H9 (cell line): ENCODE measurements at regions not wholly inside any gene's neighbourhood (a gene's known extent, or its start where the extent isn't known, plus 50 kb on each side); places are given as distances from the start of the nearest gene placed in this dataset.

ENCODE experiments used
- DNase-seq: peaks from one replicate; pipeline ENCODE4 v3.0.0-alpha.2; 2017
- H2AFZ ChIP-seq: one replicate; pipeline ENCODE4 v1.6.1; 2013; ENCODE audit warnings: mild to moderate bottlenecking, low read length, control low read depth, moderate library complexity
- H2AK5ac ChIP-seq: 2 replicates; pipeline ENCODE4 v1.6.1; 2013; ENCODE audit warnings: low read length, control low read depth, mixed read lengths; ENCODE audit not compliant: insufficient read length
- H2BK120ac ChIP-seq: one replicate; pipeline ENCODE4 v1.6.1; 2013; ENCODE audit warnings: low read depth, mild to moderate bottlenecking, low read length, control low read depth, inconsistent platforms; ENCODE audit not compliant: poor library complexity, severe bottlenecking
- H2BK12ac ChIP-seq: 2 replicates; pipeline ENCODE4 v1.6.1; 2013; ENCODE audit warnings: low read length, control low read depth, mixed read lengths, low read depth; ENCODE audit not compliant: insufficient read length
- H2BK15ac ChIP-seq: 2 replicates; pipeline ENCODE4 v1.6.1; 2013; ENCODE audit warnings: low read depth, low read length, control low read depth
- H2BK20ac ChIP-seq: one replicate; pipeline ENCODE4 v1.6.1; 2013; ENCODE audit warnings: low read depth, mild to moderate bottlenecking, low read length, control low read depth, inconsistent platforms; ENCODE audit not compliant: poor library complexity, severe bottlenecking
- H2BK5ac ChIP-seq: 2 replicates; pipeline ENCODE4 v1.6.1; 2013; ENCODE audit warnings: low read length, control low read depth, mixed read lengths; ENCODE audit not compliant: insufficient read length
- H3K14ac ChIP-seq: 2 replicates; pipeline ENCODE4 v1.6.1; 2013; ENCODE audit warnings: low read length, control low read depth; ENCODE audit not compliant: insufficient read depth
- H3K18ac ChIP-seq: 2 replicates; pipeline ENCODE4 v1.6.1; 2013; ENCODE audit warnings: low read depth, mild to moderate bottlenecking, mixed read lengths, low read length, control low read depth; ENCODE audit not compliant: insufficient read length
- H3K23ac ChIP-seq: 2 replicates; pipeline ENCODE4 v1.6.1; 2013; ENCODE audit warnings: low read length, control low read depth, mixed read lengths, low read depth; ENCODE audit not compliant: insufficient read length
- H3K23me2 ChIP-seq: 2 replicates; pipeline ENCODE4 v1.6.1; 2013; ENCODE audit warnings: low read depth, mild to moderate bottlenecking, mixed read lengths, low read length, control low read depth; ENCODE audit not compliant: insufficient read length, poor library complexity, severe bottlenecking
- H3K27ac ChIP-seq: 2 replicates; pipeline ENCODE4 v1.5.1; 2013; ENCODE audit warnings: low read length, control low read depth, mixed read lengths, low read depth; ENCODE audit not compliant: insufficient read length
- H3K27me3 ChIP-seq: 2 replicates; pipeline ENCODE4 v1.6.1; 2013; ENCODE audit warnings: low read length, control low read depth, inconsistent platforms; ENCODE audit not compliant: insufficient read depth
- H3K4ac ChIP-seq: 2 replicates; pipeline ENCODE4 v1.6.1; 2013; ENCODE audit warnings: low read depth, mild to moderate bottlenecking, control low read depth, inconsistent platforms, low read length, moderate library complexity
- H3K4me1 ChIP-seq: 2 replicates; pipeline ENCODE4 v1.6.1; 2013; ENCODE audit warnings: low read length, control low read depth, inconsistent platforms; ENCODE audit not compliant: insufficient read depth
- H3K4me2 ChIP-seq: 2 replicates; pipeline ENCODE4 v1.6.1; 2013; ENCODE audit warnings: low read length, control low read depth, mixed read lengths; ENCODE audit not compliant: insufficient read length, insufficient read depth
- H3K56ac ChIP-seq: 2 replicates; pipeline ENCODE4 v1.6.1; 2013; ENCODE audit warnings: low read depth, mild to moderate bottlenecking, mixed read lengths, low read length, control low read depth; ENCODE audit not compliant: insufficient read length
- H3K79me1 ChIP-seq: 2 replicates; pipeline ENCODE4 v1.6.1; 2013; ENCODE audit warnings: low read depth, mild to moderate bottlenecking, moderate library complexity, low read length, control low read depth, inconsistent platforms; ENCODE audit not compliant: insufficient read depth, poor library complexity, severe bottlenecking
- H3K79me2 ChIP-seq: 2 replicates; pipeline ENCODE4 v1.6.1; 2013; ENCODE audit warnings: low read length, control low read depth, inconsistent platforms; ENCODE audit not compliant: insufficient read depth
- H3K9ac ChIP-seq: 2 replicates; pipeline ENCODE4 v1.6.1; 2013; ENCODE audit warnings: low read length, control low read depth, mixed read lengths; ENCODE audit not compliant: insufficient read length; ENCODE audit errors: extremely low read depth
- H3K9me3 ChIP-seq: one replicate; pipeline ENCODE4 v1.6.1; 2013; ENCODE audit warnings: low read depth, low read length, inconsistent platforms; ENCODE audit not compliant: control insufficient read depth
- H3T11ph ChIP-seq: one replicate; pipeline ENCODE4 v1.6.1; 2013; ENCODE audit warnings: mild to moderate bottlenecking, low read length, control low read depth, inconsistent platforms
- H4K20me1 ChIP-seq: one replicate; pipeline ENCODE4 v1.6.1; 2013; ENCODE audit not compliant: control insufficient read depth, insufficient read length, insufficient read depth
- H4K5ac ChIP-seq: 2 replicates; pipeline ENCODE4 v1.6.1; 2013; ENCODE audit warnings: low read depth, mild to moderate bottlenecking, mixed read lengths, low read length, control low read depth; ENCODE audit not compliant: insufficient read length
- H4K8ac ChIP-seq: replicated peaks from 2 replicates; pipeline ENCODE4 v1.6.1; 2013; ENCODE audit warnings: low read length, control low read depth, mixed read lengths, low read depth; ENCODE audit not compliant: insufficient read length
- H4K91ac ChIP-seq: 2 replicates; pipeline ENCODE4 v1.6.1; 2013; ENCODE audit warnings: low read depth, mild to moderate bottlenecking, moderate library complexity, mixed read lengths, low read length, control low read depth; ENCODE audit not compliant: insufficient read length
- H3K27ac Mint-ChIP-seq, 3 experiments: 2 replicates in 2 of 3; 3 replicates in 1 of 3; pipeline ENCODE4 v1.8.0; 2020 to 2021; ENCODE audit warnings: mixed read lengths in 3 of 3, mild to moderate bottlenecking in 1 of 3, moderate library complexity in 1 of 3
- H3K27me3 Mint-ChIP-seq: 2 replicates; pipeline ENCODE4 v1.8.0; 2021; ENCODE audit warnings: low read depth, mild to moderate bottlenecking, moderate library complexity, mixed read lengths
- H3K36me3 Mint-ChIP-seq, 3 experiments: 2 replicates in 2 of 3; 3 replicates in 1 of 3; pipeline ENCODE4 v1.8.0; 2020 to 2021; ENCODE audit warnings: low read depth in 3 of 3, mixed read lengths in 3 of 3; ENCODE audit not compliant: insufficient read depth in 1 of 3
- H3K4me1 Mint-ChIP-seq, 2 experiments: 2 replicates each; pipeline ENCODE4 v1.8.0; 2020; ENCODE audit warnings: mixed read lengths in 2 of 2
- H3K4me3 Mint-ChIP-seq, 2 experiments: 2 replicates in 1 of 2; 3 replicates in 1 of 2; pipeline ENCODE4 v1.8.0; 2020 to 2021; ENCODE audit warnings: mild to moderate bottlenecking in 2 of 2, mixed read lengths in 2 of 2, moderate library complexity in 1 of 2
- H3K9me3 Mint-ChIP-seq, 2 experiments: 2 replicates in 1 of 2; 3 replicates in 1 of 2; pipeline ENCODE4 v1.8.0; 2020; ENCODE audit warnings: mild to moderate bottlenecking in 2 of 2, mixed read lengths in 2 of 2, moderate library complexity in 1 of 2
- CTCF ChIP-seq: fragments of 200-600 bp; sonication (generic); conservative IDR thresholded peaks from 3 replicates; pipeline ENCODE4 v1.8.0; 2021; ENCODE audit warnings: antibody characterized with exemption, mild to moderate bottlenecking

GRCh38 chr4:123266221-123266620 lies 130.4 kb upstream of the SPRY1 start:
- Histone ChIP-seq H2AK5ac (no peak overlapping the region), H3K4me2 (no peak overlapping the region), H4K8ac (no peak overlapping the region), H3K18ac (no peak overlapping the region), H2AFZ (no peak overlapping the region), H3K56ac (no peak overlapping the region), H3K9me3 (no peaks in the 10 kb centered on the region), H2BK120ac (no peak overlapping the region), H3K14ac (no peak overlapping the region), H4K91ac (no peak overlapping the region), H3K27ac (no peak overlapping the region), H3K4me1 (no peaks in the 10 kb centered on the region), H3T11ph (no peak overlapping the region), H3K79me1 (no peaks in the 10 kb centered on the region), H3K9ac (no peak overlapping the region), H2BK12ac (no peak overlapping the region), H2BK20ac (no peak overlapping the region), H3K27me3 (no peaks in the 10 kb centered on the region), H4K20me1 (no peaks in the 10 kb centered on the region), H4K5ac (no peak overlapping the region), H2BK5ac (no peak overlapping the region), H3K4ac (no peak overlapping the region), H3K23ac (no peak overlapping the region), H2BK15ac (no peak overlapping the region), H3K79me2 (no peaks in the 10 kb centered on the region), H3K23me2 (no peaks in the 10 kb centered on the region)
- Mint-ChIP-seq H3K4me1 (peaks cover 4 to 5% of the 10 kb centered on the region in 2 experiments), H3K4me3 (no peak overlapping the region), H3K27ac (no peak overlapping the region), H3K36me3 (no peaks in the 10 kb centered on the region), H3K27me3 (no peaks in the 10 kb centered on the region), H3K9me3 (no peaks in the 10 kb centered on the region)
- DNase-seq: no peak
- no peak for TF ChIP-seq CTCF
